Left lung (tissue), 4 donors: ENCODE measurements at regions not wholly inside any gene's neighbourhood (a gene's known extent, or its start where the extent isn't known, plus 50 kb on each side); places are given as distances from the start of the nearest gene placed in this dataset.

Source experiments
- ATAC-seq: fragments of 200-7000 bp; cut with Tn5 transposase; one replicate; pipeline ENCODE4 v1.9.1; 2020; ENCODE audit warnings: moderate library complexity
- DNase-seq, 4 donors: peaks; one replicate each; pipeline ENCODE4 v3.0.0-alpha.2; 2013 to 2020
- H3K27ac ChIP-seq, 2 donors: fragments of 200-600 bp; sonication (generic) in 1 of 2; one replicate each; pipeline versions ENCODE4 v1.5.0 to v1.8.0; 2020 to 2021
- H3K27me3 ChIP-seq, 2 donors: fragments of 200-600 bp; sonication (generic) in 1 of 2; one replicate each; pipeline versions ENCODE4 v1.5.0 to v1.8.0; 2020 to 2021
- H3K36me3 ChIP-seq, 2 donors: fragments of 200-600 bp; sonication (generic) in 1 of 2; one replicate each; pipeline versions ENCODE4 v1.5.0 to v1.8.0; 2020 to 2021
- H3K4me1 ChIP-seq, 2 donors: fragments of 200-600 bp; one replicate each; pipeline ENCODE4 v1.8.0; 2021
- H3K4me3 ChIP-seq, 2 donors: fragments of 200-600 bp; sonication (generic) in 1 of 2; one replicate each; pipeline versions ENCODE4 v1.5.0 to v1.8.0; 2020 to 2021; ENCODE audit warnings: mild to moderate bottlenecking in 1 of 2
- H3K9me3 ChIP-seq, 2 donors: fragments of 200-600 bp; sonication (generic) in 1 of 2; one replicate each; pipeline versions ENCODE4 v1.5.0 to v1.8.0; 2020 to 2021
- intact Hi-C, 2 donors: fragments of 100-400 bp; cut with DNase I; formaldehyde crosslinking; loops; one replicate each; pipeline versions ENCODE4 v1.11.2 to v1.14.2; 2022
- TF ChIP-seq, protein P1 (sequence below), 2 donors: fragments of 200-600 bp; sonication (generic) in 1 of 2; IDR thresholded peaks; one replicate each; pipeline versions ENCODE4 v1.5.0 to v1.8.0; 2021; ENCODE audit warnings: antibody characterized with exemption in 2 of 2
- donor health status: DM: no; HTN: yes; CAD: no.
- donor health status: DM: no; HTN: no; CAD: no.

- H3K27me3 ChIP-seq, result no peaks in the 10 kb centered on the region
- intact Hi-C loops, result no loop called here
- no peak for DNase-seq
- no peaks in the 10 kb centered on the region for H3K36me3 ChIP-seq
- no peak overlapping the region for H3K27ac ChIP-seq
- H3K4me3 ChIP-seq, result no peak overlapping the region
- H3K9me3 ChIP-seq, result no peaks in the 10 kb centered on the region
- TF ChIP-seq, protein P1, sequence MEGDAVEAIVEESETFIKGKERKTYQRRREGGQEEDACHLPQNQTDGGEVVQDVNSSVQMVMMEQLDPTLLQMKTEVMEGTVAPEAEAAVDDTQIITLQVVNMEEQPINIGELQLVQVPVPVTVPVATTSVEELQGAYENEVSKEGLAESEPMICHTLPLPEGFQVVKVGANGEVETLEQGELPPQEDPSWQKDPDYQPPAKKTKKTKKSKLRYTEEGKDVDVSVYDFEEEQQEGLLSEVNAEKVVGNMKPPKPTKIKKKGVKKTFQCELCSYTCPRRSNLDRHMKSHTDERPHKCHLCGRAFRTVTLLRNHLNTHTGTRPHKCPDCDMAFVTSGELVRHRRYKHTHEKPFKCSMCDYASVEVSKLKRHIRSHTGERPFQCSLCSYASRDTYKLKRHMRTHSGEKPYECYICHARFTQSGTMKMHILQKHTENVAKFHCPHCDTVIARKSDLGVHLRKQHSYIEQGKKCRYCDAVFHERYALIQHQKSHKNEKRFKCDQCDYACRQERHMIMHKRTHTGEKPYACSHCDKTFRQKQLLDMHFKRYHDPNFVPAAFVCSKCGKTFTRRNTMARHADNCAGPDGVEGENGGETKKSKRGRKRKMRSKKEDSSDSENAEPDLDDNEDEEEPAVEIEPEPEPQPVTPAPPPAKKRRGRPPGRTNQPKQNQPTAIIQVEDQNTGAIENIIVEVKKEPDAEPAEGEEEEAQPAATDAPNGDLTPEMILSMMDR (IDR thresholded peaks at IDR 0.05), result no peak
- ATAC-seq, result no peak
- no peaks in the 10 kb centered on the region for H3K4me1 ChIP-seq
Observed at GRCh38 chr6:77105091-77105490, 358.2 kb downstream of the HTR1B start.

DNA sequence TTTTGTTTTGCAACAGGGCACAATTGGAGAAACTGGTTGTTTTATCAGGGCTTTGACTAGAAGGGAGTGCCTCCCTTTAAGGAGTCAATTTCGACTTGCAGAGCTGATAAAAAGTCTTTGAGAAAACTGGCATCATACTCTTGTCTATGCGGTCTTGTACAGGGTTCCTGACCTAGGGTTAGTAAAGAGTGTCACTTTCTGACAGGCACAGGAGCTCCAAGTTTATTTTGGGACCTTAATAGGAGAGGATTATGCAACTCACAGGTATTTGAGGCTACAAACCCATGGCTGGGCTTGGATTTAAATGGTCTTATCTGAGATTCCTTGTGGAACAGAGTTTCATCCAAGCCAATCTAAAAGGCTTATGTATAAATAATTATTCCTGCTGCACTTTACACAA, 365.4 kb downstream of the HTR1B start:
- DNase-seq, result no peak
- H3K27ac ChIP-seq, result no peak overlapping the region
- H3K4me3 ChIP-seq, result no peak overlapping the region
- intact Hi-C loops, result no loop called here
- TF ChIP-seq, protein P1 (IDR thresholded peaks at IDR 0.05), result no peak
- no peaks in the 10 kb centered on the region for H3K9me3 ChIP-seq
- ATAC-seq, result no peak
- H3K36me3 ChIP-seq, result no peaks in the 10 kb centered on the region
- no peaks in the 10 kb centered on the region for H3K4me1 ChIP-seq
- H3K27me3 ChIP-seq, result no peaks in the 10 kb centered on the region

DNA sequence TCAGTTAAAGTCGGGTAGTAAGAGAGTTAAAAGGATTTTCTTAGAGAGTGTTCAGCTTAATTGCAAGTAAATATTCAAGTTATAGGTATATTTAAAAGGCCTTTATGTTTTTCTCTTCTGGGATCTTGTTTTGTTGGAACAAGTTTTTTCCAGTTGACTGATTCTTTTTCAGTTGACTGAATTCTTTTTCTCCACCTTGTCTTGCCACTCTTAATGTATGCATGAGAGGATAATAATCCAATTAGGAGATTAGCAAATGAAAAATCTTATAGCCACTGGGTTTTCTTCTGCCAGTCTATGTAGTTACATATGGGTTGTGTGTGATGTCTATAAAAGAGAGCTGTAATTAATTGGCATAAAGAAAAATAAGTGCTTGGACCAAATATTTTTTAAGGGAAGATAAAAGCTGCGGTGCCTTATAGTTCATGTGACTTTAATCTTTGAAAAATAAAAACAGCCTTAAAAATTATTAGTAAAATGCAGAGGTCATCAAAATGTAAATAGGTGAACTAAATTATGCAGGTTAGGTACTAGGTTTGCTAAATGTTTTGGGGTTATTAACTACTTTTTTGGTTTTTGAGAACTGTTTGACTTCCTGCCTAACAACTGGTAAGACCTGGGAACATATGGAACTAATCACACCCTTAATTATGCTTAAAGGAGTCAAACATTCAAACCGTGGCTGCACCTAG, 367.2 kb downstream of the HTR1B start:
- H3K4me1 ChIP-seq, result no peaks in the 10 kb centered on the region
- H3K27me3 ChIP-seq, result no peaks in the 10 kb centered on the region
- no peak overlapping the region for H3K27ac ChIP-seq
- no peak for DNase-seq
- intact Hi-C loops, result no loop called here
- no peaks in the 10 kb centered on the region for H3K36me3 ChIP-seq
- H3K9me3 ChIP-seq, result no peaks in the 10 kb centered on the region
- TF ChIP-seq, protein P1 (IDR thresholded peaks at IDR 0.05), result no peak
- H3K4me3 ChIP-seq, result no peak overlapping the region
- no peak for ATAC-seq

DNA sequence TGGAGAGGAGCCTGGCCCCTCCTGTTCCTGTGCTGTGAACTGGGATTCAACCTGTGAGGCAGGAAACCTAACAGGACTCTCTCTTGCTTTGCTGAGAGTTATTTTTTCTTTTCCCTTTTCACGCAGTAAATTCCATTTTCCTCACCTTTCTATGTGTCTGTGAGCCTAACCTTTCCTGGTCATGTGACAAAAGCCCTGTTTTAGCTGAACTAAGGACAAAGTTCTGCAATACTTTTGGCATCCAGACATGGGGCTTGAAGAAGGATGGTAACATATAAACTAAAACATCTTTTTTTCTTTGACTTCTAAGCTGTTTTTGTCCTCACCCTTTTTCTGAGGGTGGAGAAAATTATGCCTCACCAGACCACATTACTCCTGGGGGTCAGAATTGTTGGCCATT, 368.5 kb downstream of the HTR1B start:
- no peaks in the 10 kb centered on the region for H3K27me3 ChIP-seq
- no peaks in the 10 kb centered on the region for H3K4me1 ChIP-seq
- H3K27ac ChIP-seq, result no peak overlapping the region
- no peaks in the 10 kb centered on the region for H3K9me3 ChIP-seq
- no peak overlapping the region for H3K4me3 ChIP-seq
- TF ChIP-seq, protein P1 (IDR thresholded peaks at IDR 0.05), result no peak
- intact Hi-C loops, result no loop called here
- DNase-seq, result no peak
- no peaks in the 10 kb centered on the region for H3K36me3 ChIP-seq
- no peak for ATAC-seq

DNA sequence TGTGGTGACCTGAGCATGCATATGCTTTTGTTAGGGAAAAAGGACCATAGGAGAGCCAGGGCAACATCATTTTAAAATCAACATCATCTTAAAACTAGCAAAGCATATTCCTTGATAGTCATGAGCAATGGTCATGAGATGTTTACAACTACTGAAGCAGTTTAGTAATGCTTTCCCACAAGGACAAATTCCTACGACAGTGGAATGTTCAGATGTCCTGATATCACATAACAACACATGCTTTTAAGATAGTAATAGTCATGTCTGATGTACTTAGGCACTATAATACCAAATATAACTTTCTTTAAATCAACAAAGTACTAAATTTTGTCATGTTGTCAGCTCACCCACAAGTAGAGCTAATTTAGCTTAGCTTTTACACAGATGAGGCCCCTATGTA, 370.3 kb downstream of the HTR1B start:
- H3K4me1 ChIP-seq, result no peaks in the 10 kb centered on the region
- TF ChIP-seq, protein P1 (IDR thresholded peaks at IDR 0.05), result no peak
- no peaks in the 10 kb centered on the region for H3K27me3 ChIP-seq
- no peak for DNase-seq
- H3K9me3 ChIP-seq, result peaks cover 0 to 5% of the 10 kb centered on the region in 2 donors
- H3K4me3 ChIP-seq, result no peak overlapping the region
- no peak overlapping the region for H3K27ac ChIP-seq
- intact Hi-C loops, result no loop called here
- H3K36me3 ChIP-seq, result no peaks in the 10 kb centered on the region
- no peak for ATAC-seq
